ENCODE measurements at regions not wholly inside any gene's neighbourhood (a gene's known extent, or its start where the extent isn't known, plus 50 kb on each side); places are given as distances from the start of the nearest gene placed in this dataset.

- H3K4me3 ChIP-seq: no peak overlapping the region
- H3K4me1 ChIP-seq: no peaks in the 10 kb centered on the region
- no peaks in the 10 kb centered on the region for H3K9me3 ChIP-seq
- H3K27me3 ChIP-seq: no peaks in the 10 kb centered on the region
- no peak for DNase-seq
- H3K27ac ChIP-seq: no peak overlapping the region
- no peaks in the 10 kb centered on the region for H3K36me3 ChIP-seq
- 79 to 82% methylated on average over 5 to 6 of the region's 6 CpGs for WGBS, 2 donors (ENCODE audit: low coverage in 1 of 2)
- in situ Hi-C loops (cut with MboI; ENCODE audit: low pct_ligation_motif_present in 1 of 4, low pct_unique_long_range_greater_than_20kb in 1 of 4, low sequenced_read_pairs in 3 of 4): no loop called here
- no peak for TF ChIP-seq POLR2AphosphoS5 (IDR thresholded peaks at IDR 0.05)
- intact Hi-C loops (cut with DNase I; ENCODE audit: low total_unique reads): no loop called here
Observed at GRCh38 chr7:85413718-85414117, 226.9 kb upstream of the SEMA3D start.

GRCh38 chr7:85412912-85413311 is 226.1 kb upstream of the SEMA3D start:
- DNase-seq: no peak
- Histone ChIP-seq H3K9me3 (no peaks in the 10 kb centered on the region), H3K4me1 (no peaks in the 10 kb centered on the region), H3K27me3 (no peaks in the 10 kb centered on the region), H3K27ac (no peak overlapping the region), H3K36me3 (no peaks in the 10 kb centered on the region), H3K4me3 (no peak overlapping the region)
- in situ Hi-C loops (cut with MboI; ENCODE audit: low pct_ligation_motif_present in 1 of 4, low pct_unique_long_range_greater_than_20kb in 1 of 4, low sequenced_read_pairs in 3 of 4): no loop called here
- intact Hi-C loops (cut with DNase I; ENCODE audit: low total_unique reads): no loop called here
- WGBS, 2 donors (ENCODE audit: low coverage in 1 of 2): 65 to 72% methylated on average over 3 of the region's 3 CpGs
- TF ChIP-seq EP300 (IDR thresholded peaks at IDR 0.05; ENCODE audit: low read depth): no peak
- no peak for TF ChIP-seq POLR2AphosphoS5 (IDR thresholded peaks at IDR 0.05)
- TF ChIP-seq CTCF (IDR thresholded peaks at IDR 0.05): no peak
- TF ChIP-seq POLR2A (IDR thresholded peaks at IDR 0.05): no peak

GRCh38 chr7:85407391-85407790 is 220.5 kb upstream of the SEMA3D start:
- no peaks in the 10 kb centered on the region for H3K27me3 ChIP-seq
- in situ Hi-C loops (cut with MboI; ENCODE audit: low pct_ligation_motif_present in 1 of 4, low pct_unique_long_range_greater_than_20kb in 1 of 4, low sequenced_read_pairs in 3 of 4) (no loop called here), intact Hi-C loops (cut with DNase I; ENCODE audit: low total_unique reads) (no loop called here)
- H3K36me3 ChIP-seq: no peaks in the 10 kb centered on the region
- DNase-seq: no peak
- no peaks in the 10 kb centered on the region for H3K4me1 ChIP-seq
- 76 to 80% methylated on average over 3 of the region's 3 CpGs for WGBS, 2 donors (ENCODE audit: low coverage in 1 of 2)
- no peak overlapping the region for H3K27ac ChIP-seq
- TF ChIP-seq POLR2A (IDR thresholded peaks at IDR 0.05) (no peak), EP300 (IDR thresholded peaks at IDR 0.05; ENCODE audit: low read depth) (no peak), POLR2AphosphoS5 (IDR thresholded peaks at IDR 0.05) (no peak), CTCF (IDR thresholded peaks at IDR 0.05) (no peak)
- H3K4me3 ChIP-seq: no peak overlapping the region
- H3K9me3 ChIP-seq: no peaks in the 10 kb centered on the region

GRCh38 chr7:85405016-85405902 is 218.4 kb upstream of the SEMA3D start:
- Histone ChIP-seq H3K4me1 (no peaks in the 10 kb centered on the region), H3K27me3 (no peaks in the 10 kb centered on the region), H3K36me3 (no peaks in the 10 kb centered on the region), H3K9me3 (no peaks in the 10 kb centered on the region), H3K4me3 (no peak overlapping the region), H3K27ac (no peak overlapping the region)
- intact Hi-C loops (cut with DNase I; ENCODE audit: low total_unique reads): no loop called here
- in situ Hi-C loops (cut with MboI; ENCODE audit: low pct_ligation_motif_present in 1 of 4, low pct_unique_long_range_greater_than_20kb in 1 of 4, low sequenced_read_pairs in 3 of 4): no loop called here
- no peak for DNase-seq
- no peak for TF ChIP-seq POLR2A (IDR thresholded peaks at IDR 0.05)
- TF ChIP-seq CTCF (IDR thresholded peaks at IDR 0.05): no peak
- no peak for TF ChIP-seq POLR2AphosphoS5 (IDR thresholded peaks at IDR 0.05)
- WGBS, 2 donors (ENCODE audit: low coverage in 1 of 2): 73 to 100% methylated on average over 1 to 2 of the region's 2 CpGs

GRCh38 chr7:85396676-85397075 is 209.8 kb upstream of the SEMA3D start:
- no peaks in the 10 kb centered on the region for H3K36me3 ChIP-seq
- H3K4me1 ChIP-seq: no peaks in the 10 kb centered on the region
- no peak for DNase-seq
- in situ Hi-C loops (cut with MboI; ENCODE audit: low pct_ligation_motif_present in 1 of 4, low pct_unique_long_range_greater_than_20kb in 1 of 4, low sequenced_read_pairs in 3 of 4) (no loop called here), intact Hi-C loops (cut with DNase I; ENCODE audit: low total_unique reads) (no loop called here)
- no peak overlapping the region for H3K4me3 ChIP-seq
- 79 to 100% methylated on average over 1 of the region's 1 CpG for WGBS, 2 donors (ENCODE audit: low coverage in 1 of 2)
- TF ChIP-seq POLR2AphosphoS5 (IDR thresholded peaks at IDR 0.05) (no peak), CTCF (IDR thresholded peaks at IDR 0.05) (no peak), EP300 (IDR thresholded peaks at IDR 0.05; ENCODE audit: low read depth) (no peak), POLR2A (IDR thresholded peaks at IDR 0.05) (no peak)
- no peaks in the 10 kb centered on the region for H3K27me3 ChIP-seq
- H3K9me3 ChIP-seq: no peaks in the 10 kb centered on the region
- H3K27ac ChIP-seq: no peak overlapping the region
